ENCODE measurements at regions not wholly inside any gene's neighbourhood (a gene's known extent, or its start where the extent isn't known, plus 50 kb on each side); places are given as distances from the start of the nearest gene placed in this dataset.

DNA sequence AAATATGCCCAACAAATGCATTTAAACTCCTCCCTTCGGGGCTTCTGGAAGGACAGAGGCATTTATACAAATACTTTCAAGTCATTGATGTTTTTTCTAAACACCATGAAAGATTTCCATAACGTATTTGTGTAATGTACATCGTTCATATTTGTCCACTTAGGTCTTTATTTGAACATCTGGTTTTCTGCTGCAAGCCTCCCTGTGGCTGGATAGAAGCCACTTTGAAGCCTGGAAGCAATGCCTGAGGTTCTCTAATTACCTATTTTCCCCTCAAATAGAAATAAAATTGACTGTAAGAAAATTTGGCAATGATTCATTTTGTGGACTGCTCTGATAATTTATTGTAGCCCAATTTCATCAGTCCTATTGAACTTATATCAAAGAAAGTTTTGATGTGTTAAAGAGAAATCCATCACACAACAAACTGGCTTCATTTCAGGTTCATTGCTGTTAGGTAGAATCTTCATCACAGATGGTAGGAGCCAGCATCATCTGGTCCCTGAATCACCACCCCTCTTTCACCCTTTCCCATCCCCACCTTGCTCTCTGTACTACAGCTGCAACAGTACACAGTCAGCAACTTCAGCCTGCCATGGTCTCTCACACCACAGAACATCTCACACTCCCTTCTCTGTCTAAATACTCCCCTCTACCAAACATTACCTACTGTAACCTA is 186.0 kb upstream of the MGMT start:
- no peak for FAIRE-seq
- DNase-seq (ENCODE audit: low spot score) = no peak

DNA sequence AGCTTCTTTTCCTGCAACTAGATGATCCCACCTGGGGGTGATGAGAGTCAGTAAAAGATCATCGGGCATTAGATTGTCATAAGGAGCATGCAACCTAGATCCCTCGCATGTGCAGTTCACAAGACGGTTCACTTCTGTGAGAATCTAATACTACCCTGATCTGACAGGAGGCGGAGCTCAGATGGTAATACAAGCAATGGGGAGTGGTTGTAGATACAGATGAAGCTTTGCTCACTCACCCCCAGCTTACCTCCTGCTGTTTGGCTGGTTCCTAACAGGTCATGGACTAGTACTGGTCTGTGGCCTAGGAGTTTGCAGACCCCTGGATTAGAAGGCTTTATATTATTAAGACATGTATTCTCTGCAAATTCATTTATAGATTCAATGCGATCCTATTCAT is 181.6 kb upstream of the MGMT start:
- FAIRE-seq (no peak), DNase-seq (ENCODE audit: low spot score) (no peak)

DNA sequence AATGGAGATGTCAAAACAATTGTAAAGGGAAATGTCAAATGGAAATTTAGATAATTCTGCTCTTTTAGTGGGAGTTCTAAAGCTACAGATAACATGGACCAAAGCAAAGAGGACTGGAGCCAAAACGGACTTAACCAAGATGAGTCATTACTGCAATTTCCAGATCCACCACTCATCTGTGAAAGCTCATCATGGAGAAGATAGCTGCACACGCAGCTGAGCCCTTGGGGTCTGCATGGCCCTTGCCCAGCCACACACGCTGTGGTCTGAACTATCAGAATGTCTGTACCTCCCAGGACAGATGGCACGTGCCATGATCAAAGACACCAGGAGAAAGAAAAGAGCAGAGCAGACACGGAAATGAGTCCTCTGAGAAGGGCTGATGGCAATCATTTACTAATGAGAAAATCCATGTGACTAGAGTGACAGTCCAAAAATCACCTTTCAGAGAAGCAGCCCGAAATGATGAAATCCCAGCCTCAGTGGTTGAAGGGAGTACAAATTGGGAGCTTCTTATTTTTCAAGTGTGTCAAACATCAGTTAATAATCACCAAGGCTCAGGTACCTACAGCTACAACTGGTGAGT is 177.9 kb upstream of the MGMT start:
- FAIRE-seq (no peak), DNase-seq (ENCODE audit: low spot score) (no peak)

DNA sequence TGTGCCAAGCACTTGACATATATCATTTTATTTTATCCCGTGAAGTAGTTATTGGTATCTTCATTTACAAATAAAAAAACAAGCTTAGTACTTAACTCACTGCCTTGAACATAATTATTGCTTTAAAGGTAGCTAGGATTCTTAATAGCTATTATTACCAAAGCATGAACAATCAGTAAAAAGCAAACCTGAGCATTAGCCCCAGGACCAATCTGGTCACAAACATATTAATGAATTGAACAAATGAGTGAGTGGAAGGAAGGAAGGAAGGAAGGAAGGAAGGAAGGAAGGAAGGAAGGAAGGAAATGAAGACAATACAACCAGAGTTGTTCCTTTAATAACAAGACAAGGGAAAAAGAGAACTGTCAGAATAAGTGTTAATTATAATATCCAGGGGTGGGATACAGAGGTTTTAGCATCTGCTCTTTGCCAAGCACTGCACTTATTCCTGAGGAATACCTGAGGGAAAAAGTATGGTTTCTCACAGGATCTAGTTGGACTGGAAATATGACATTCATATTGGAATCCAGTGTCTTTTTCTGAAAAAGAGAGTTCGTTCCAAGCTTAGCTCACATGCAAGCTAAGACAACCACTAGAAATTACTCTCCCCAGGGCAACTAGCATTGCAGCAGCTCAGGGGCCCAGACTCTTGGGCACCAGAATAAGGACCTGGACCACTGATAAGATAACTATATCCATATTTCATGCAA is 172.9 kb upstream of the MGMT start:
- no peak for DNase-seq (ENCODE audit: low spot score)
- no peak for FAIRE-seq

- DNase-seq (ENCODE audit: low spot score) (no peak), FAIRE-seq (no peak)
These were observed 172.1 kb upstream of the MGMT start for GRCh38 chr10:129294944-129295343.

DNA sequence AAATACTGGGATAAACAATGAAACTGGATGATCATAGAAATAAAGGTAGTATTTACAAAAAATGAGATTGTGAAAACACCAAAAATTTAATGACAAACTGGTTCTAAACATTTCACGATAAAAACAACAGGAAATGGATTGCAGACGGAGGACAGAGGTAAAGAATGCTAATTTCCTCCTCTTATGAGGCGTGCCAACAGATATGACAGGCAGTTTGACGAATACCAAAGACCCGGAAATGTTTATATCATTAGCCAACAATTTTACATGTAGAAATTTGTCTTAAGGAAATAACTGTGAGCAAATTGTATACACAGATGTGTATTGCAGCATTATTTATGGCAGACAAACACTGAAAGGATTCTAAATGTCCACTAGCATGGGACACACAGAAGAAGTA is 162.0 kb upstream of the MGMT start:
- no peak for FAIRE-seq
- no peak for DNase-seq (ENCODE audit: low spot score)

DNA sequence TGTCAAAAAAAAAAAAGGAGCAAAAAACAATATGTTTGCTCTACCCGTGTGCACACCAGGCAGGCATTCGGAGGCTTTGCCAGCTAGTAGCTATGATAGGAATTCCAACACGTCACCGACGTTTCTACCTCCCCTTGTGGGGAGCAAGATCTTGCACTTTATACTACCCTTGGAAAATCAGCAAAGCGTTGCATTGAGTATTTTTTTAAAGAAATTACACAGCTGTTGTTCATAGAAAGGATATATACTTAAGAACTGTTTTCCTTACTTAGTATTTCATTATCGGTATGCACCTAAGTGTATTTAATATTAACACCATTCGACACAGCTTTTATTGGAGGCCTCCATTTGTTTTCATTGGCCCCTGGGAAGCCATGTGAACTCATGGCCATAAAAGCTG is 159.9 kb upstream of the MGMT start:
- peak; percentile 18 for DNase-seq (ENCODE audit: low spot score)
- no peak for FAIRE-seq

- FAIRE-seq (no peak), DNase-seq (ENCODE audit: low spot score) (no peak)
These were observed 158.0 kb upstream of the MGMT start for GRCh38 chr10:129308953-129309564.

DNA sequence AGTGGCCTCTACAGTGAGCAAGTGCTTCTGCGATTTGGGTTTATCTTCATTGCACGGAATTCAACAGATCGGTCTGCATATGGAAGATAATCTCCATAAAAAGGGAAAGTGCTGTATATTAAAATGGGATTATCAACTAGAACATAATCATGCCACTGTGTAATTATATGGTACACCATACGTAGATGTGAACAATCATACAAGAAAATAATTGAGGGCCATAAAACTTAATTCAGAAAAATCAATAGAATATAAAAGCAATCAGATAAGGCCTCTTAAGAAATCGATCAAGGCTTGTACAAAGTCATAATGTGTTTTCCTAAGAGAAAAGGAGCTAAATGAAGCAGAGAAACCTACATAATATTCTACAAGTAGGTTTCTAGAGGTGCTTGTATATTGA is 157.5 kb upstream of the MGMT start:
- no peak for FAIRE-seq

DNA sequence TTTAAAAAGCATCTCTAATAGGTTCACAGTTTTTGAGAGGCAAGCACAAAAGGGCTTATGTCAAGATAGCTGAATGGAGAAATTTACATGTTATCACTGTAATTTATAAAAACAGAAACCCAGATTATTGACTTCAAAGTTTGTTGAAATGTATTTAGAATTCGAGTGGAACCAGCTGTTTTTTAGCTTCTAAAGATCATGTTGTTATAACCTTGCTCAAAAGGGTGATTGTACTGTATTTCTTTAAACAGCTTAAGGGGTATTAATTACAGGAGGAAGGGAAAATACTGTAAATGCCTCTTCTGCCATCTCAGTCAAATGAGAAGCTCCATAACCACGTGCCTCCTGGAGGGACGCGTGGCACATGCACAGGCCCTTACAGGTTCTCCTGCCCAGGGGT is 156.2 kb upstream of the MGMT start:
- no peak for FAIRE-seq
- DNase-seq (ENCODE audit: low spot score) = no peak

More for the DNA sequence above, 157.5 kb upstream of the MGMT start:
- DNase-seq (ENCODE audit: low spot score) = no peak

DNA sequence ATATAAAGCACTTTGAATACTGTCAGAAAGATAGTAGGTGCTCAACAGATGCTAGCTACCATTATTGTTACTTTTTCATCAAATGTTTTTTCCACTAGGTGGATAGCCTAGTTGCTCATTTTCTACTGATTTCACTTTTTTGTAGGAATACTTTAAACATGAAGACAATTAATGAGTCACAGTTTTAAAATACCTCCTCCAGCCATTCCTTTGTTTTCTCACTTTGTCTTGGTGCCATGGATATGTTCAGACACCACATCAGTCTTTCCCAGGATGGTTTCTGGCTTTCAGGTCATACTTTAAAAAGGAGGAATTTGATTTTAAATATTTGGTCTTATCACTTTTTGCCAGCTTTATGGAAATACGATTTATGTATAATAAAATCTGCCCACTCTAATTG is 147.1 kb upstream of the MGMT start:
- no peak for DNase-seq (ENCODE audit: low spot score)
- FAIRE-seq = no peak

- no peak for FAIRE-seq
- DNase-seq (ENCODE audit: low spot score) = no peak
These were observed 146.7 kb upstream of the MGMT start for GRCh38 chr10:129320340-129320739.

DNA sequence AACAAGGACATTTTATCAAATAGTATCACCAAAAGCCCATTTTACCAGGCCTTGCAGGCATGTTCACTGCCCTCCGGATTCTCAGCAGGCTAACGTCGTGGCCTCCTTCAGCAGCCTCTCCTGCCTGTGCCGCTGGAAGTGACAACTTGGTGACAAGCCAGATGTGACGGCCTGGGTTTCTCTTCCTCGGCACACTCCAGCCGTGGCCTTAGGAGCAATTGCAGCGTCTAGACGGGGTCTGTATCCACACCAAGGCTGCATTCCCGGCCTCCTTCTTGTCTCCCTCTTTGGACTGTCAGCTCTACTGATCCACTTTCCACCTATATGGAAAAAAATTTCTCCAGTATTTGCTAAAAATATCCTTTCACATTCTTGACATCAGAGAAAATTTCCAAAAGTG is 145.3 kb upstream of the MGMT start:
- no peak for FAIRE-seq
- DNase-seq (ENCODE audit: low spot score) = no peak

GRCh38 chr10:129322933-129323820 is 143.9 kb upstream of the MGMT start:
- FAIRE-seq = no peak
- DNase-seq (ENCODE audit: low spot score) = no peak

GRCh38 chr10:129323879-129324278 is 143.2 kb upstream of the MGMT start:
- FAIRE-seq (no peak), DNase-seq (ENCODE audit: low spot score) (no peak)

GRCh38 chr10:129325893-129326292 is 141.1 kb upstream of the MGMT start:
- FAIRE-seq (no peak), DNase-seq (ENCODE audit: low spot score) (no peak)

DNA sequence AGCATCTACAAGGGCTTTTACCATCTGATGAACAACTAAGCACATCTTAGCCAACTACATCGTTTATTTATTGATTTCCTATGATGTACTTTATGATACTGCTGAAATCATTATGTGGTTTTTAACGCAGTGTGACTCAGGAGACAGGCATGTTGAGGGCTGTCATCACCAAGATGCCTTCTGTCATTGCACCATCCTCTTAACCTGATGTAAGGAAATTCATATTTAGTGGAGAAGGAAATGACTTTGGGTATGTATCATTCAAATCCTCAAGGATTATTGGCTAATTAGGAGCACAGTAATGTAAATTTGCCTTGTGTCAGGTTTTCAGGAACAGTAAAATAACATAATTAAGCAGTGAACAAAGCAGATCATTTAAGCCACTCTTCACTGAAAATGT is 138.5 kb upstream of the MGMT start:
- FAIRE-seq = peak; percentile 27
- peak; percentile 27 for DNase-seq (ENCODE audit: low spot score)

GRCh38 chr10:129329385-129330055 is 137.5 kb upstream of the MGMT start:
- no peak for FAIRE-seq

DNA sequence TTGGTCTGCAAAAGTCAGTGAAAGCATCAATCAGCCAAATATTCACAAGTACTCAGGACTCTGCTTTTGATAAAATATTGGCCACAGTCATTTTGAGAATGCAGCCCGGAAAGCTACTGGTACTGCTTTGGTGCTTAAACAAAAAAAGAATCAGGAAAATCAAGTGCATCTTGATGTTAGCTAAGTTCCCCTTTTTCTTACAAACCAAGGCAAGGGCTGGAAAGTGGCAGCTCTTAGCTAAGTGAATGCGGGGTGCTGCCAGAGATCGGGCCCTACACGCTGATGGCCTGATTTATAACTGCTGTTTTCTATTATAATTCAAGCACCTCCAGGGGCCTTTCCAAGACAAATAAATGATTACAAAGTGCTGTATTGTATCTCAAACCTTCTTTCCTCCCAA is 136.8 kb upstream of the MGMT start:
- DNase-seq (ENCODE audit: low spot score) = no peak
- no peak for FAIRE-seq

More at GRCh38 chr10:129329385-129330055, 137.5 kb upstream of the MGMT start:
- no peak for DNase-seq (ENCODE audit: low spot score)

- DNase-seq (ENCODE audit: low spot score) (no peak), FAIRE-seq (no peak)
These were observed 135.7 kb upstream of the MGMT start for GRCh38 chr10:129331207-129331838.

Data from urothelium cell line (cell line).